SK-N-SH (cell line): ENCODE measurements at regions not wholly inside any gene's neighbourhood (a gene's known extent, or its start where the extent isn't known, plus 50 kb on each side); places are given as distances from the start of the nearest gene placed in this dataset.

Source experiments
- CTCF ChIA-PET: fragments of 300-600, 350-600 bp; formaldehyde crosslinking; extraction: SDS; loops from one replicate; lab custom pipeline; 2021; lab: Yijun Ruan, JAX
- POLR2A ChIA-PET: fragments of 350-600 bp; sonication (Branson Sonifier 250); formaldehyde crosslinking; extraction: SDS; loops from one replicate; lab custom pipeline; 2020; ENCODE audit warnings: antibody characterized with exemption, inconsistent platforms; lab: Yijun Ruan, JAX
- DNase-seq: peaks from one replicate; pipeline ENCODE4 v3.0.0; 2012
- H2AFZ ChIP-seq: fragments of 200-600 bp; sonication (generic); 2 replicates; pipeline ENCODE4 v1.8.1; 2016; ENCODE audit warnings: antibody characterized with exemption, mild to moderate bottlenecking, low read depth
- H3F3A ChIP-seq: fragments of 200-600 bp; sonication (generic); replicated peaks from 2 replicates; pipeline ENCODE3; 2016; ENCODE audit warnings: antibody characterized with exemption, mild to moderate bottlenecking; ENCODE audit not compliant: insufficient read depth
- H3K27ac ChIP-seq, 2 experiments: fragments of 200-500 bp in 1 of 2; fragments of 200-600 bp in 1 of 2; sonication (Bioruptor generic) in 1 of 2; sonication (generic), shearing (Covaris generic) in 1 of 2; 2 replicates each; pipeline versions ENCODE4 v1.5.1 to v1.6.1; 2014 to 2016; ENCODE audit warnings: low read depth in 2 of 2, inconsistent platforms in 1 of 2, low read length in 1 of 2, mild to moderate bottlenecking in 1 of 2, mixed read lengths in 1 of 2
- H3K27me3 ChIP-seq: fragments of 200-600 bp; sonication (generic), shearing (Covaris generic); 2 replicates; pipeline ENCODE4 v1.6.1; 2016; ENCODE audit warnings: mixed run types; ENCODE audit not compliant: insufficient read depth
- H3K36me3 ChIP-seq, 2 experiments: fragments of 200-500 bp in 1 of 2; fragments of 200-600 bp in 1 of 2; sonication (Bioruptor generic) in 1 of 2; sonication (generic) in 1 of 2; replicated peaks in 1 of 2; 2 replicates each; pipeline versions ENCODE3 to v1.5.1; 2014 to 2016; ENCODE audit warnings: low read length in 1 of 2, mild to moderate bottlenecking in 1 of 2; ENCODE audit not compliant: insufficient read depth in 2 of 2, control insufficient read depth in 1 of 2
- H3K4me1 ChIP-seq, 2 experiments: fragments of 200-500 bp in 1 of 2; fragments of 200-600 bp in 1 of 2; sonication (Bioruptor generic) in 1 of 2; sonication (generic), shearing (Covaris generic) in 1 of 2; 2 replicates each; pipeline versions ENCODE4 v1.5.1 to v1.6.1; 2014 to 2016; ENCODE audit warnings: low read depth in 1 of 2, low read length in 1 of 2, mixed run types in 1 of 2; ENCODE audit not compliant: insufficient read depth in 2 of 2, control insufficient read depth in 1 of 2
- H3K4me2 ChIP-seq: fragments of 200-600 bp; sonication (generic), shearing (Covaris generic); 2 replicates; pipeline ENCODE4 v1.6.1; 2017; ENCODE audit warnings: mixed run types
- H3K4me3 ChIP-seq, 2 experiments: fragments of 200-500 bp in 1 of 2; fragments of 200-600 bp in 1 of 2; sonication (Bioruptor generic) in 1 of 2; sonication (generic), shearing (Covaris generic) in 1 of 2; 2 replicates each; pipeline versions ENCODE4 v1.5.1 to v1.8.1; 2014 to 2016; ENCODE audit warnings: low read depth in 2 of 2, inconsistent platforms in 1 of 2, low read length in 1 of 2, mild to moderate bottlenecking in 1 of 2, mixed read lengths in 1 of 2, moderate library complexity in 1 of 2
- H3K79me2 ChIP-seq: fragments of 200-600 bp; sonication (generic); 2 replicates; pipeline ENCODE4 v1.8.1; 2017; ENCODE audit warnings: mild to moderate bottlenecking; ENCODE audit not compliant: insufficient read depth
- H3K9ac ChIP-seq: fragments of 200-600 bp; sonication (generic); 2 replicates; pipeline ENCODE4 v1.6.1; 2017; ENCODE audit warnings: mixed run types
- H3K9me2 ChIP-seq: fragments of 200-600 bp; sonication (generic); 2 replicates; pipeline ENCODE4 v1.6.1; 2017; ENCODE audit warnings: mixed run types
- H3K9me3 ChIP-seq: fragments of 200-600 bp; sonication (generic); 2 replicates; pipeline ENCODE4 v1.6.1; 2017; ENCODE audit warnings: mixed run types, mild to moderate bottlenecking, moderate library complexity
- H4K20me1 ChIP-seq: fragments of 200-600 bp; sonication (generic); 2 replicates; pipeline ENCODE4 v1.6.1; 2017; ENCODE audit warnings: mild to moderate bottlenecking, mixed run types; ENCODE audit not compliant: insufficient read depth
- EZH2phosphoT487 ChIP-seq: fragments of 200-600 bp; sonication (generic); IDR thresholded peaks from 2 replicates; pipeline ENCODE4 v1.6.1; 2017; ENCODE audit warnings: low read depth, mixed run types, mild to moderate bottlenecking, antibody characterized with exemption, moderate library complexity, borderline replicate concordance
- FOSL2 ChIP-seq: IDR thresholded peaks from 2 replicates; pipeline ENCODE4 v1.4.0; 2012; ENCODE audit warnings: low read depth, mild to moderate bottlenecking, moderate library complexity, borderline replicate concordance
- FOXJ3 ChIP-seq: sonication (generic); formaldehyde crosslinking; IDR thresholded peaks from 2 replicates; pipeline ENCODE4 v1.5.1; 2020; ENCODE audit warnings: mild to moderate bottlenecking, missing genetic modification reagents
- MXI1 ChIP-seq: IDR thresholded peaks from 2 replicates; pipeline ENCODE4 v1.6.1; 2012; ENCODE audit warnings: mild to moderate bottlenecking, low read depth, low read length, improper control_type of control experiment
- NRF1 ChIP-seq: IDR thresholded peaks from 2 replicates; pipeline ENCODE4 v1.6.1; 2012; ENCODE audit warnings: low read depth, mild to moderate bottlenecking, low read length
- POLR2AphosphoS5 ChIP-seq: IDR thresholded peaks from 2 replicates; pipeline ENCODE4 v1.6.1; 2012; ENCODE audit warnings: low read depth, low read length
- RAD21 ChIP-seq: IDR thresholded peaks from 2 replicates; pipeline ENCODE4 v1.6.1; 2012; ENCODE audit warnings: mild to moderate bottlenecking, low read length
- RCOR1 ChIP-seq: fragments of 150-350 bp; IDR thresholded peaks from 2 replicates; pipeline ENCODE4 v1.6.1; 2017; ENCODE audit warnings: antibody characterized with exemption, low read length
- RFX5 ChIP-seq: IDR thresholded peaks from 2 replicates; pipeline ENCODE4 v1.6.1; 2012; ENCODE audit warnings: mild to moderate bottlenecking, improper control_type of control experiment, low read length
- RXRA ChIP-seq: IDR thresholded peaks from 2 replicates; pipeline ENCODE4 v1.4.0; 2012; ENCODE audit warnings: low read depth, mild to moderate bottlenecking, borderline replicate concordance
- SMC3 ChIP-seq: IDR thresholded peaks from 2 replicates; pipeline ENCODE4 v1.6.1; 2012; ENCODE audit warnings: low read depth, low read length, improper control_type of control experiment
- TCF12 ChIP-seq: IDR thresholded peaks from 2 replicates; pipeline ENCODE4 v1.4.0; 2012
- TEAD4 ChIP-seq: IDR thresholded peaks from 2 replicates; pipeline ENCODE4 v1.4.0; 2012; ENCODE audit warnings: mild to moderate bottlenecking, borderline replicate concordance; ENCODE audit not compliant: insufficient read depth
- WGBS: methylation state at CpG from one replicate; pipeline ENCODE4 v1.1.6; 2017; ENCODE audit warnings: low lambda C conversion rate; 5-methylcytosine and 5-hydroxymethylcytosine counted together
- TF ChIP-seq, protein P1 (sequence below): IDR thresholded peaks from 2 replicates; pipeline ENCODE4 v1.6.1; 2012; ENCODE audit warnings: mild to moderate bottlenecking, low read depth, low read length, moderate library complexity
- TF ChIP-seq, protein P2 (sequence below): IDR thresholded peaks from 2 replicates; pipeline ENCODE4; 2012
- TF ChIP-seq, protein P3 (sequence below): fragments of 150-350 bp; IDR thresholded peaks from 2 replicates; pipeline ENCODE4 v1.6.1; 2017; ENCODE audit warnings: antibody characterized with exemption, low read length, low read depth, borderline replicate concordance
- TF ChIP-seq, protein P4 (sequence below): fragments of 200-600 bp; sonication (generic); IDR thresholded peaks from 2 replicates; pipeline ENCODE4 v1.6.1; 2017; ENCODE audit warnings: antibody characterized with exemption, mild to moderate bottlenecking, moderate library complexity

DNA sequence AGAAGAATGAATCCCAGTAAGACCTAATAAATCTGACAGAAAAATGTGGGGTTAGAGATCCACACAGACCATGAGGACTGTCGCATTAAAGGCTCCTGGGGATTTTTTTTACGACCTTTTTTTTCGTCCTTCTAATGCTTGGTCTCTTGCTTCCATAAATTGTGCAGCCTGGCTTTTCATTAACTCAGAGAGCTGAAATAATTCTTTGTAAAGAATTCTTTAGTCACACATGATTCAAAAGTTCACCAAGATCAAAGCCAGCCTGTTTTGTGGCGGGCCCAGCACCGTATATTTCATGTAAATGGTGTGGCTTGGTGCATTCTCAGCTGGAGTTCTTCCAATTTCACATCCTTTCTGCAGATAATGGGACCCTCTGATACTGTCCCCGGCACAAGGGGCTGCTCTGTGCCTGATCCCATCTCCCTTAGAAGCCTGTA lies 206.6 kb upstream of the BMPER start:
- Histone ChIP-seq H3K4me2 (no peak overlapping the region), H3K36me3 (no peaks in the 10 kb centered on the region), H2AFZ (no peak overlapping the region), H3K27me3 (no peaks in the 10 kb centered on the region), H4K20me1 (no peaks in the 10 kb centered on the region), H3K27ac (no peak overlapping the region), H3K4me3 (no peak overlapping the region), H3K9me2 (no peaks in the 10 kb centered on the region), H3K4me1 (no peaks in the 10 kb centered on the region), H3K79me2 (no peaks in the 10 kb centered on the region), H3F3A (peaks cover 3% of the 10 kb centered on the region), H3K9me3 (0 out of 2 replicates have a peak, but pooled peaks cover 4% of the 10 kb centered on the region), H3K9ac (no peak overlapping the region)
- ChIA-PET POLR2A (no interaction called here), CTCF (interaction anchor here (1.1 kb wide), 1 partner anchor 18 kb away, joined by 5 read pairs; no protein-coding TSS in a partner anchor)
- WGBS, result 61% methylated on average over 6 of the region's 6 CpGs
- no peak for DNase-seq
- TF ChIP-seq RXRA (no peak), TEAD4 (no peak)
- TF ChIP-seq, protein P1, sequence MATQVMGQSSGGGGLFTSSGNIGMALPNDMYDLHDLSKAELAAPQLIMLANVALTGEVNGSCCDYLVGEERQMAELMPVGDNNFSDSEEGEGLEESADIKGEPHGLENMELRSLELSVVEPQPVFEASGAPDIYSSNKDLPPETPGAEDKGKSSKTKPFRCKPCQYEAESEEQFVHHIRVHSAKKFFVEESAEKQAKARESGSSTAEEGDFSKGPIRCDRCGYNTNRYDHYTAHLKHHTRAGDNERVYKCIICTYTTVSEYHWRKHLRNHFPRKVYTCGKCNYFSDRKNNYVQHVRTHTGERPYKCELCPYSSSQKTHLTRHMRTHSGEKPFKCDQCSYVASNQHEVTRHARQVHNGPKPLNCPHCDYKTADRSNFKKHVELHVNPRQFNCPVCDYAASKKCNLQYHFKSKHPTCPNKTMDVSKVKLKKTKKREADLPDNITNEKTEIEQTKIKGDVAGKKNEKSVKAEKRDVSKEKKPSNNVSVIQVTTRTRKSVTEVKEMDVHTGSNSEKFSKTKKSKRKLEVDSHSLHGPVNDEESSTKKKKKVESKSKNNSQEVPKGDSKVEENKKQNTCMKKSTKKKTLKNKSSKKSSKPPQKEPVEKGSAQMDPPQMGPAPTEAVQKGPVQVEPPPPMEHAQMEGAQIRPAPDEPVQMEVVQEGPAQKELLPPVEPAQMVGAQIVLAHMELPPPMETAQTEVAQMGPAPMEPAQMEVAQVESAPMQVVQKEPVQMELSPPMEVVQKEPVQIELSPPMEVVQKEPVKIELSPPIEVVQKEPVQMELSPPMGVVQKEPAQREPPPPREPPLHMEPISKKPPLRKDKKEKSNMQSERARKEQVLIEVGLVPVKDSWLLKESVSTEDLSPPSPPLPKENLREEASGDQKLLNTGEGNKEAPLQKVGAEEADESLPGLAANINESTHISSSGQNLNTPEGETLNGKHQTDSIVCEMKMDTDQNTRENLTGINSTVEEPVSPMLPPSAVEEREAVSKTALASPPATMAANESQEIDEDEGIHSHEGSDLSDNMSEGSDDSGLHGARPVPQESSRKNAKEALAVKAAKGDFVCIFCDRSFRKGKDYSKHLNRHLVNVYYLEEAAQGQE, result no peak
- TF ChIP-seq, protein P2, sequence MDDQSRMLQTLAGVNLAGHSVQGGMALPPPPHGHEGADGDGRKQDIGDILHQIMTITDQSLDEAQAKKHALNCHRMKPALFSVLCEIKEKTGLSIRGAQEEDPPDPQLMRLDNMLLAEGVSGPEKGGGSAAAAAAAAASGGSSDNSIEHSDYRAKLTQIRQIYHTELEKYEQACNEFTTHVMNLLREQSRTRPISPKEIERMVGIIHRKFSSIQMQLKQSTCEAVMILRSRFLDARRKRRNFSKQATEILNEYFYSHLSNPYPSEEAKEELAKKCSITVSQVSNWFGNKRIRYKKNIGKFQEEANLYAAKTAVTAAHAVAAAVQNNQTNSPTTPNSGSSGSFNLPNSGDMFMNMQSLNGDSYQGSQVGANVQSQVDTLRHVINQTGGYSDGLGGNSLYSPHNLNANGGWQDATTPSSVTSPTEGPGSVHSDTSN, result no peak

DNA sequence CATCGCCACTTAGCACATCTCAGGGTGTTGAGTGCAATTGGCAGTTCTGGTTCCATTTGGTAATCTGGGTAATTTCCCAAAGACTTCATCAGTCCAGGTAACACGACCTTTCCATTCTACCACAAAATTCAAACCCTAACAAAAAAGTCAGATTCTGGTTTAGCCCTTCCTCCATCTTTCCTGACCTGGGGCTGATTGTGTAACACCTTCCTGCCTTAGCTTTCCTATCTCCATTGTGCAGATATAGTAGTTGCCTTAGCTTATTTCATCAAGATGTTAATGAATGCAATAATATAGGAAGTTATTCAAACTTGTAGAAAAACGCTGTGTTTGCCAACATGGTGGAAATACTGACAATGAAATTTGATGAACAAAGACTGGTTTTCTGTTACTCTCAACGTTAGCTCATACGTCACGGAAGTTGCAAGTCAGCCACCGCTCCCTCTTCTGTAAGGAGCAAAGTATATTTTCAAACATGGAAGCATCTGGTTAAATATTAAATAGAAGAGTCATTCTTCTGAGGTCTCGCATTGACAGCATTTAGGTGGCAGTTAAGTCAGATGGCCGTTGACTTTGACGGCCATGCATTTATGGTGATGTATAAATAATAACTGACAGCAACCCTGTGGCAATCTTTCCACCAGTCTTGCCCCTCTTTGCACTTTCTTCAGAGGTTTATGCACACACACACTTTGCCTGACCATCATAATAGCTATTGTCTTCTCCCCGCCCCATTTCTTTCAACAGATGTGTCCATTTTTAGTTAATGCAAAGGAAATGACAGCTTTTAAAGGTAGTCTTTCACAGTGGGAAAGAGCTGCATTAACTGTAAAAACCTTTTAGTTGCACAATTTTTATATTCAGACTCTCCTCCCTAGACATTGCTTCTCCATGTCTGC lies 205.1 kb upstream of the BMPER start:
- Histone ChIP-seq H3K4me3 (no peak overlapping the region), H3K9me3 (0 out of 2 replicates have a peak, but pooled peaks cover 4% of the 10 kb centered on the region), H3F3A (no peaks in the 10 kb centered on the region), H3K27ac (no peak overlapping the region), H3K36me3 (no peaks in the 10 kb centered on the region), H3K27me3 (no peaks in the 10 kb centered on the region), H3K9me2 (no peaks in the 10 kb centered on the region), H4K20me1 (no peaks in the 10 kb centered on the region), H3K4me1 (no peaks in the 10 kb centered on the region), H3K9ac (no peak overlapping the region), H3K79me2 (no peaks in the 10 kb centered on the region), H2AFZ (no peak overlapping the region), H3K4me2 (no peak overlapping the region)
- no peak for TF ChIP-seq RCOR1
- no peak for TF ChIP-seq RFX5
- TF ChIP-seq, protein P3, sequence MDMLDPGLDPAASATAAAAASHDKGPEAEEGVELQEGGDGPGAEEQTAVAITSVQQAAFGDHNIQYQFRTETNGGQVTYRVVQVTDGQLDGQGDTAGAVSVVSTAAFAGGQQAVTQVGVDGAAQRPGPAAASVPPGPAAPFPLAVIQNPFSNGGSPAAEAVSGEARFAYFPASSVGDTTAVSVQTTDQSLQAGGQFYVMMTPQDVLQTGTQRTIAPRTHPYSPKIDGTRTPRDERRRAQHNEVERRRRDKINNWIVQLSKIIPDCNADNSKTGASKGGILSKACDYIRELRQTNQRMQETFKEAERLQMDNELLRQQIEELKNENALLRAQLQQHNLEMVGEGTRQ, result no peak
- TF ChIP-seq RAD21, result no peak
- no peak for TF ChIP-seq TEAD4
- TF ChIP-seq EZH2phosphoT487, result no peak
- TF ChIP-seq NRF1, result no peak
- TF ChIP-seq, protein P4, sequence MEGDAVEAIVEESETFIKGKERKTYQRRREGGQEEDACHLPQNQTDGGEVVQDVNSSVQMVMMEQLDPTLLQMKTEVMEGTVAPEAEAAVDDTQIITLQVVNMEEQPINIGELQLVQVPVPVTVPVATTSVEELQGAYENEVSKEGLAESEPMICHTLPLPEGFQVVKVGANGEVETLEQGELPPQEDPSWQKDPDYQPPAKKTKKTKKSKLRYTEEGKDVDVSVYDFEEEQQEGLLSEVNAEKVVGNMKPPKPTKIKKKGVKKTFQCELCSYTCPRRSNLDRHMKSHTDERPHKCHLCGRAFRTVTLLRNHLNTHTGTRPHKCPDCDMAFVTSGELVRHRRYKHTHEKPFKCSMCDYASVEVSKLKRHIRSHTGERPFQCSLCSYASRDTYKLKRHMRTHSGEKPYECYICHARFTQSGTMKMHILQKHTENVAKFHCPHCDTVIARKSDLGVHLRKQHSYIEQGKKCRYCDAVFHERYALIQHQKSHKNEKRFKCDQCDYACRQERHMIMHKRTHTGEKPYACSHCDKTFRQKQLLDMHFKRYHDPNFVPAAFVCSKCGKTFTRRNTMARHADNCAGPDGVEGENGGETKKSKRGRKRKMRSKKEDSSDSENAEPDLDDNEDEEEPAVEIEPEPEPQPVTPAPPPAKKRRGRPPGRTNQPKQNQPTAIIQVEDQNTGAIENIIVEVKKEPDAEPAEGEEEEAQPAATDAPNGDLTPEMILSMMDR, result no peak
- no peak for TF ChIP-seq FOXJ3 (CRISPR knock-in tag)
- TF ChIP-seq MXI1, result no peak
- TF ChIP-seq RXRA, result no peak
- no peak for TF ChIP-seq POLR2AphosphoS5
- no peak for TF ChIP-seq FOSL2
- no peak for TF ChIP-seq SMC3
- no peak for TF ChIP-seq TCF12
- 48% methylated on average over 11 of the region's 11 CpGs for WGBS
- no peak for DNase-seq
- ChIA-PET CTCF (interaction anchor here (0.8 to 1.9 kb wide), 7 partner anchors 9 to 233 kb away, joined by 3 to 8 read pairs (median 4); no protein-coding TSS in a partner anchor), POLR2A (interaction anchor here (0.6 kb wide), 1 partner anchor 43 kb away, joined by 6 read pairs; no protein-coding TSS in a partner anchor)
